Gastroesophageal sphincter (tissue), 4 donors: ENCODE measurements at regions not wholly inside any gene's neighbourhood (a gene's known extent, or its start where the extent isn't known, plus 50 kb on each side); places are given as distances from the start of the nearest gene placed in this dataset.

Experiments
- ATAC-seq: fragments of 150-250 bp; one replicate; pipeline ENCODE4 v1.9.1; 2016; ENCODE audit warnings: mild to moderate bottlenecking, moderate library complexity
- H3K27ac ChIP-seq, 4 donors: fragments of 200-600 bp; sonication (generic) in 3 of 4; 1 replicate in 3 of 4; 2 replicates in 1 of 4; pipeline ENCODE4 v1.5.1; 2016 to 2019
- H3K27me3 ChIP-seq: fragments of 200-600 bp; sonication (generic); one replicate; pipeline ENCODE4 v1.5.1; 2019
- H3K36me3 ChIP-seq, 2 donors: fragments of 200-600 bp; sonication (generic); one replicate each; pipeline ENCODE4 v1.5.1; 2019; ENCODE audit warnings: control low read depth in 1 of 2
- H3K4me1 ChIP-seq, 3 donors: fragments of 200-600 bp; sonication (generic); 1 replicate in 2 of 3; 2 replicates in 1 of 3; pipeline ENCODE4 v1.5.1; 2016 to 2019; ENCODE audit warnings: control low read depth in 2 of 3
- H3K4me3 ChIP-seq, 2 donors: fragments of 200-600 bp; sonication (generic); one replicate each; pipeline ENCODE4 v1.5.1; 2019; ENCODE audit warnings: mild to moderate bottlenecking in 1 of 2, moderate library complexity in 1 of 2
- H3K9me3 ChIP-seq, 3 donors: fragments of 200-600 bp; sonication (generic); one replicate each; pipeline ENCODE4 v1.5.1; 2017 to 2019; ENCODE audit warnings: control low read depth in 2 of 3
- EP300 ChIP-seq: sonication (generic); formaldehyde crosslinking; IDR thresholded peaks from one replicate; pipeline ENCODE4 v1.6.1; 2017; ENCODE audit warnings: antibody characterized with exemption, mild to moderate bottlenecking
- POLR2A ChIP-seq, 2 donors: fragments of 450-650 bp; IDR thresholded peaks; one replicate each; pipeline ENCODE4 v1.6.1; 2017; ENCODE audit warnings: antibody characterized with exemption in 2 of 2, mild to moderate bottlenecking in 2 of 2, moderate library complexity in 1 of 2
- POLR2AphosphoS5 ChIP-seq: sonication (generic); formaldehyde crosslinking; IDR thresholded peaks from one replicate; pipeline ENCODE4 v1.6.1; 2017; ENCODE audit warnings: antibody characterized with exemption
- WGBS, 2 donors: methylation state at CpG; one replicate each; pipeline ENCODE4 v1.1.5; 2018; ENCODE audit warnings: low coverage in 1 of 2; 5-methylcytosine and 5-hydroxymethylcytosine counted together
- TF ChIP-seq, protein P1 (sequence below), 4 experiments: fragments of 200-600 bp in 2 of 4; fragments of 450-650 bp in 2 of 4; sonication (generic) in 1 of 4; IDR thresholded peaks; one replicate each; pipeline ENCODE4 v1.5.1; 2017 to 2019; ENCODE audit warnings: antibody characterized with exemption in 4 of 4, mild to moderate bottlenecking in 2 of 4, moderate library complexity in 2 of 4

DNA sequence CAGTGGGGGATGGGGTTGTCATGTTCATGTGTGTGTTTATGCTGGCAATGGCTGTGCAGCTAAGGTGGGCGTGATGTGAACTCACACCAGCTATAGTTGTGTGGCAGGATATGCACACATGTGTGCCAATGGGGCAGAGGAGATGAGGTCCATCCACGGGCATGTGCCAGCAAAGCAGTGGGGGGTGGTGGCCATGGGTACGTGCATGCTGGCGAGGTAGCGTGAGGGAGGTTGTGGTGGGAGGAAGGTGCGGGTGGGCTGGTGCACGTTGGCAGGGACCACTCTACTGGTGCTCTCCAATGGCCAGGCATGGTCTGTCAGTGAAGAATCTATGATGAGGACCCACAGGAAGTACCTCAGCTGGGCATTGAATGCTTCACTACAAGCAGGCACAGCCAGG lies 567.5 kb upstream of the SORCS1 start:
- H3K4me1 ChIP-seq: no peaks in the 10 kb centered on the region
- peaks cover 0 to 21% (median 0%) of the 10 kb centered on the region in 3 donors for H3K9me3 ChIP-seq
- no peaks in the 10 kb centered on the region for H3K27me3 ChIP-seq
- TF ChIP-seq POLR2A (IDR thresholded peaks at IDR 0.05): no peak
- TF ChIP-seq EP300: no peak
- TF ChIP-seq POLR2AphosphoS5: no peak
- ATAC-seq: no peak
- no peak overlapping the region for H3K27ac ChIP-seq
- H3K4me3 ChIP-seq: no peak overlapping the region
- 88 to 91% methylated on average over 6 of the region's 7 CpGs for WGBS, 2 donors
- H3K36me3 ChIP-seq: no peaks in the 10 kb centered on the region

DNA sequence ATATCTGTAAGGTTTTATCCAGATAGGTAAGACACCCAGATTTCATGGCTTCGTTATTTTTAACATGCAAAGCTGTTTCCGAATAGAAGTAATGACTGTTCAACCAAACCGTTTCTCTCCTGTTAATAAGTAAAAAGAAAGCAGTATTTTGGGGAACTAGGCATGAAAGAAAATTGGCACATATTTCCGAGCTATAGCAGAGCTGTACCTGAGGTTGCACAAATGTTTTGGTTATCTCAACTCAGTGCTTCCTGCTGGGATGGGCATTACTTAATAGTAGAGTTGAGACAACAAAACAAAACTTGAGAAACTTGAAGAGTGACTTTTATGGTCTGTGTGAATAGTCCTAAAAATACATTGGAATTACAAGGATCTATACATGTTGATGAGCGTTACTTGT lies 564.3 kb upstream of the SORCS1 start:
- no peak for TF ChIP-seq POLR2A (IDR thresholded peaks at IDR 0.05)
- no peak overlapping the region for H3K27ac ChIP-seq
- H3K4me3 ChIP-seq: no peak overlapping the region
- H3K4me1 ChIP-seq: no peaks in the 10 kb centered on the region
- no peaks in the 10 kb centered on the region for H3K36me3 ChIP-seq
- no peak for ATAC-seq
- peaks cover 0 to 7% (median 0%) of the 10 kb centered on the region in 3 donors for H3K9me3 ChIP-seq
- 54 to 76% methylated on average over 5 of the region's 5 CpGs for WGBS, 2 donors
- H3K27me3 ChIP-seq: no peaks in the 10 kb centered on the region

DNA sequence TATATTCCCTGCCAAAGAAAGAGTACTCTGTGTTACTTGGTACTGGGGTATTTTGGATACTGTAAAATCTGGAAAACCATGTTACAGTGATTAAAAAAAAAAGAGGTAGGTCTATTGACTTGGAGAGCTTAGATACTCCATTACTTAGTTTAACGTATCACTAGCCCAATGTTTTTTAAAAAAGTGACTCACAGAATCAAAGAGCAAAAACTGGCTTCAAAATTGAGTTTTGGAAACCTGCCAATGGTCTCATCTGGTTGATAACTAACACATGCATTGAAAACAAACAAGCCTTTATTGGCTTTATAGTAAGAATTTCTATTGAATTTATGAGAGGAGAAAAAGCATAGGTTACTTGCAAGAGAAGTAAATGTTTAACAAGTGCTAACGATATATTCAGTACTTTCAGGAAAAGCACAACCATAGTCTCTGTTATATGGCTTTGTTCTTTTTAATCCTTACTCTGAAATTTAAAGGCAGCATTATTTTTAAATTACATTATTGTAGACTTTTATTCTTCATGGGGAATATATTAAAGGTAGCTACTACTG lies 563.3 kb upstream of the SORCS1 start:
- Histone ChIP-seq H3K27ac (no peak overlapping the region), H3K9me3 (no peaks in the 10 kb centered on the region), H3K4me3 (no peak overlapping the region), H3K36me3 (no peaks in the 10 kb centered on the region), H3K27me3 (no peaks in the 10 kb centered on the region), H3K4me1 (no peaks in the 10 kb centered on the region)
- TF ChIP-seq, protein P1, sequence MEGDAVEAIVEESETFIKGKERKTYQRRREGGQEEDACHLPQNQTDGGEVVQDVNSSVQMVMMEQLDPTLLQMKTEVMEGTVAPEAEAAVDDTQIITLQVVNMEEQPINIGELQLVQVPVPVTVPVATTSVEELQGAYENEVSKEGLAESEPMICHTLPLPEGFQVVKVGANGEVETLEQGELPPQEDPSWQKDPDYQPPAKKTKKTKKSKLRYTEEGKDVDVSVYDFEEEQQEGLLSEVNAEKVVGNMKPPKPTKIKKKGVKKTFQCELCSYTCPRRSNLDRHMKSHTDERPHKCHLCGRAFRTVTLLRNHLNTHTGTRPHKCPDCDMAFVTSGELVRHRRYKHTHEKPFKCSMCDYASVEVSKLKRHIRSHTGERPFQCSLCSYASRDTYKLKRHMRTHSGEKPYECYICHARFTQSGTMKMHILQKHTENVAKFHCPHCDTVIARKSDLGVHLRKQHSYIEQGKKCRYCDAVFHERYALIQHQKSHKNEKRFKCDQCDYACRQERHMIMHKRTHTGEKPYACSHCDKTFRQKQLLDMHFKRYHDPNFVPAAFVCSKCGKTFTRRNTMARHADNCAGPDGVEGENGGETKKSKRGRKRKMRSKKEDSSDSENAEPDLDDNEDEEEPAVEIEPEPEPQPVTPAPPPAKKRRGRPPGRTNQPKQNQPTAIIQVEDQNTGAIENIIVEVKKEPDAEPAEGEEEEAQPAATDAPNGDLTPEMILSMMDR (IDR thresholded peaks at IDR 0.05): no peak
- TF ChIP-seq EP300: no peak
- TF ChIP-seq POLR2AphosphoS5: no peak
- no peak for TF ChIP-seq POLR2A (IDR thresholded peaks at IDR 0.05)
- WGBS, 2 donors: 35 to 43% methylated on average over 2 of the region's 2 CpGs
- ATAC-seq: no peak

DNA sequence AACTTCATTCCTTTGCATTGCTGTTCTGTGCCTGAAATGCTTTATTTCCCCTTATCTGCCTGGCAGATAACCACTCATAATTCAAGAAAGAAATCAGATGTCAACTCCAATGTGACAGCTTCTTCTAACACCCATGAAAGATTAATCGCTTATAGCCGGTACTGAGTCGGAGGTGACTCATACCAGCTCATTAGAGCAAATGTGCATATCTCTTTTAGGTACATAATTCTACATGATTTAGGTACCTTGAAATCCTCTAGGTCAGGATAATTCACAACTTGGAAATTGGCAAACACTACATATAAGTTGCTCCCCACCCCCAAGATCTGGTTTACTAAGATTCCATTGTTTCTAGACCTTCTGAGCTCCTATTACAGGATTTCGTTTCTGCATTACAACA lies 554.4 kb upstream of the SORCS1 start:
- 64 to 90% methylated on average over 1 to 4 of the region's 4 CpGs for WGBS, 2 donors
- H3K4me3 ChIP-seq: no peak overlapping the region
- no peaks in the 10 kb centered on the region for H3K27me3 ChIP-seq
- no peak for ATAC-seq
- no peaks in the 10 kb centered on the region for H3K36me3 ChIP-seq
- TF ChIP-seq POLR2A (IDR thresholded peaks at IDR 0.05) (no peak), POLR2AphosphoS5 (no peak), EP300 (no peak)
- TF ChIP-seq, protein P1 (IDR thresholded peaks at IDR 0.05): no peak
- H3K9me3 ChIP-seq: no peaks in the 10 kb centered on the region
- H3K4me1 ChIP-seq: no peaks in the 10 kb centered on the region
- no peak overlapping the region for H3K27ac ChIP-seq

DNA sequence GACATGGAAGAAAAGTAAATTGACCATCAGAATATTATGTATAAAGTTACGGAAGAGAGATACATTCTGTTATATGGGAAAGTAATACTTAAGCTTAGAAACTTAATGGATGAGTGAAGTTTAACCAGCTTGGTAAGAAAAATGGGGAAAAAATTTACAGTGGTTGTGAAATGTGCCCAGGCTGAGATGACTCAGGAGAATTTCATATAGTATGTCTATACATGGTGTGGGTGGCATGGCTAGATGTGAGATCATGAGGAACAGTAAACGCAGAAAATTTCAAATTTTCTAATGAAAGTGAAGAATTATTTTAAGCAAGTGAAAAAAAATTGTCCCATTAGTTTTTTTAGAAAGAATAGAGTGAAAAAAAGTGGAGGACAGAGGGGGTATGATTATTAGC lies 552.5 kb upstream of the SORCS1 start:
- no peak for TF ChIP-seq POLR2A (IDR thresholded peaks at IDR 0.05)
- TF ChIP-seq POLR2AphosphoS5: no peak
- TF ChIP-seq, protein P1 (IDR thresholded peaks at IDR 0.05): no peak
- TF ChIP-seq EP300: no peak
- no peak for ATAC-seq
- H3K9me3 ChIP-seq: no peaks in the 10 kb centered on the region
- no peaks in the 10 kb centered on the region for H3K4me1 ChIP-seq
- H3K27ac ChIP-seq: no peak overlapping the region
- WGBS, 2 donors: 90 to 92% methylated on average over 2 of the region's 2 CpGs
- no peak overlapping the region for H3K4me3 ChIP-seq
- no peaks in the 10 kb centered on the region for H3K36me3 ChIP-seq
- no peaks in the 10 kb centered on the region for H3K27me3 ChIP-seq

DNA sequence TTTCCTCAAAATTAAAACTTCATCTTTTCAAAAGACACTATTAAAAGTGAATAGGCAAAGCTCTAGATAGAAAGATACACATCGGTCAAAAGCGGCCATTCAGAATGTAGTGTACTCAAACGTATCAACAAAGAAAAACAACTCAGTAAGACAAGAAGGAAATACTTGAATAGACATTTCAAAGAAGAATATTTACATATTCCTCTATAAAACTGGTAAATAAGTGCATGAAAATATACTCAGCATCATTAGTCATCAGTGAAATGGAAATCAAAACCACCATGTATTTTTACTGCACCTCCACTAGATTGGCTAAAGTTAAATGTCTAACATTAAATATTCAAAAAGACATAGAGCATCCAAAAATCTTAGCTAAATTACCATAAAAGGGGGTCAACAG lies 551.1 kb upstream of the SORCS1 start:
- no peak for TF ChIP-seq EP300
- TF ChIP-seq POLR2AphosphoS5: no peak
- TF ChIP-seq, protein P1 (IDR thresholded peaks at IDR 0.05): no peak
- no peak for TF ChIP-seq POLR2A (IDR thresholded peaks at IDR 0.05)
- no peaks in the 10 kb centered on the region for H3K4me1 ChIP-seq
- no peaks in the 10 kb centered on the region for H3K36me3 ChIP-seq
- no peak for ATAC-seq
- no peak overlapping the region for H3K27ac ChIP-seq
- 69 to 90% methylated on average over 3 of the region's 3 CpGs for WGBS, 2 donors
- H3K4me3 ChIP-seq: no peak overlapping the region
- H3K9me3 ChIP-seq: no peaks in the 10 kb centered on the region
- H3K27me3 ChIP-seq: no peaks in the 10 kb centered on the region
